ENCODE measurements at regions not wholly inside any gene's neighbourhood (a gene's known extent, or its start where the extent isn't known, plus 50 kb on each side); places are given as distances from the start of the nearest gene placed in this dataset.

- no peaks in the 10 kb centered on the region for H3K27me3 ChIP-seq (ENCODE audit: insufficient read depth, low read length)
- H2AFZ ChIP-seq (ENCODE audit: low read length) = no peak overlapping the region
- no peak for TF ChIP-seq CTCF (IDR thresholded peaks at IDR 0.05; ENCODE audit: extremely low read depth, low read depth, low read length)
- H3K36me3 ChIP-seq (ENCODE audit: insufficient read depth, low read length) = no peaks in the 10 kb centered on the region
- no peaks in the 10 kb centered on the region for H3K79me2 ChIP-seq (ENCODE audit: insufficient read depth, low read length)
- no peaks in the 10 kb centered on the region for H3K4me1 ChIP-seq (ENCODE audit: insufficient read depth, low read length)
- H3K4me2 ChIP-seq (ENCODE audit: insufficient read depth, low read length) = no peak overlapping the region
- no peak overlapping the region for H3K27ac ChIP-seq (ENCODE audit: low read depth, low read length)
- H3K4me3 ChIP-seq (ENCODE audit: insufficient read depth, low read length) = no peak overlapping the region
- no peak for DNase-seq (ENCODE audit: insufficient read length, low spot score, missing footprints)
- H3K9me3 ChIP-seq (ENCODE audit: low read depth, low read length) = no peaks in the 10 kb centered on the region
- H4K20me1 ChIP-seq (ENCODE audit: insufficient read depth, low read length) = no peaks in the 10 kb centered on the region
Observed at GRCh38 chr2:20118051-20118450, 66.6 kb upstream of the LAPTM4A start.

- no peaks in the 10 kb centered on the region for H4K20me1 ChIP-seq (ENCODE audit: insufficient read depth, low read length)
- H2AFZ ChIP-seq (ENCODE audit: low read length) = no peak overlapping the region
- no peaks in the 10 kb centered on the region for H3K9me3 ChIP-seq (ENCODE audit: low read depth, low read length)
- no peaks in the 10 kb centered on the region for H3K4me1 ChIP-seq (ENCODE audit: insufficient read depth, low read length)
- no peak for TF ChIP-seq CTCF (IDR thresholded peaks at IDR 0.05; ENCODE audit: extremely low read depth, low read depth, low read length)
- H3K36me3 ChIP-seq (ENCODE audit: insufficient read depth, low read length) = no peaks in the 10 kb centered on the region
- no peak overlapping the region for H3K4me2 ChIP-seq (ENCODE audit: insufficient read depth, low read length)
- no peaks in the 10 kb centered on the region for H3K27me3 ChIP-seq (ENCODE audit: insufficient read depth, low read length)
- no peak for DNase-seq (ENCODE audit: insufficient read length, low spot score, missing footprints)
- no peaks in the 10 kb centered on the region for H3K79me2 ChIP-seq (ENCODE audit: insufficient read depth, low read length)
- H3K27ac ChIP-seq (ENCODE audit: low read depth, low read length) = no peak overlapping the region
- no peak overlapping the region for H3K4me3 ChIP-seq (ENCODE audit: insufficient read depth, low read length)
Observed at GRCh38 chr2:20115902-20116301, 64.5 kb upstream of the LAPTM4A start.

GRCh38 chr2:20115374-20115773 is 63.9 kb upstream of the LAPTM4A start:
- Histone ChIP-seq H3K27me3 (ENCODE audit: insufficient read depth, low read length) (no peaks in the 10 kb centered on the region), H2AFZ (ENCODE audit: low read length) (no peak overlapping the region), H4K20me1 (ENCODE audit: insufficient read depth, low read length) (no peaks in the 10 kb centered on the region), H3K27ac (ENCODE audit: low read depth, low read length) (no peak overlapping the region), H3K4me1 (ENCODE audit: insufficient read depth, low read length) (no peaks in the 10 kb centered on the region), H3K4me3 (ENCODE audit: insufficient read depth, low read length) (no peak overlapping the region), H3K4me2 (ENCODE audit: insufficient read depth, low read length) (no peak overlapping the region), H3K9me3 (ENCODE audit: low read depth, low read length) (no peaks in the 10 kb centered on the region), H3K79me2 (ENCODE audit: insufficient read depth, low read length) (no peaks in the 10 kb centered on the region), H3K36me3 (ENCODE audit: insufficient read depth, low read length) (no peaks in the 10 kb centered on the region)
- DNase-seq (ENCODE audit: insufficient read length, low spot score, missing footprints) = no peak
- no peak for TF ChIP-seq CTCF (IDR thresholded peaks at IDR 0.05; ENCODE audit: extremely low read depth, low read depth, low read length)

GRCh38 chr2:20113986-20114938 is 62.8 kb upstream of the LAPTM4A start:
- no peaks in the 10 kb centered on the region for H3K9me3 ChIP-seq (ENCODE audit: low read depth, low read length)
- no peak for TF ChIP-seq CTCF (IDR thresholded peaks at IDR 0.05; ENCODE audit: extremely low read depth, low read depth, low read length)
- H3K4me2 ChIP-seq (ENCODE audit: insufficient read depth, low read length) = no peak overlapping the region
- H3K36me3 ChIP-seq (ENCODE audit: insufficient read depth, low read length) = no peaks in the 10 kb centered on the region
- no peak overlapping the region for H3K27ac ChIP-seq (ENCODE audit: low read depth, low read length)
- no peaks in the 10 kb centered on the region for H3K4me1 ChIP-seq (ENCODE audit: insufficient read depth, low read length)
- no peak for DNase-seq (ENCODE audit: insufficient read length, low spot score, missing footprints)
- H3K79me2 ChIP-seq (ENCODE audit: insufficient read depth, low read length) = no peaks in the 10 kb centered on the region
- H4K20me1 ChIP-seq (ENCODE audit: insufficient read depth, low read length) = no peaks in the 10 kb centered on the region
- no peak overlapping the region for H2AFZ ChIP-seq (ENCODE audit: low read length)
- no peak overlapping the region for H3K4me3 ChIP-seq (ENCODE audit: insufficient read depth, low read length)
- no peaks in the 10 kb centered on the region for H3K27me3 ChIP-seq (ENCODE audit: insufficient read depth, low read length)

Measured in osteoblast (primary cell).